ENCODE measurements at regions not wholly inside any gene's neighbourhood (a gene's known extent, or its start where the extent isn't known, plus 50 kb on each side); places are given as distances from the start of the nearest gene placed in this dataset.

- DNase-seq (ENCODE audit: low read depth, low spot score) (no peak), FAIRE-seq (no peak)
- Histone ChIP-seq H3K9me1 (ENCODE audit: control insufficient read depth, extremely low read depth, insufficient read depth, low read length) (peaks cover 3% of the 10 kb centered on the region), H3K79me2 (ENCODE audit: control insufficient read depth, insufficient read depth, low read length) (no peaks in the 10 kb centered on the region), H3K27me3 (ENCODE audit: control insufficient read depth, extremely low read depth, insufficient read depth, low read length) (no peaks in the 10 kb centered on the region), H3K9ac (ENCODE audit: control insufficient read depth, extremely low read depth, insufficient read depth, low read length) (no peak overlapping the region), H3K4me3 (ENCODE audit: control insufficient read depth in 2 of 3, extremely low read depth in 1 of 3, insufficient read depth in 2 of 3, low read depth in 1 of 3, low read length in 3 of 3) (no peak overlapping the region), H3K36me3 (ENCODE audit: control insufficient read depth in 2 of 2, extremely low read depth in 1 of 2, insufficient read depth in 2 of 2, low read length in 2 of 2) (no peaks in the 10 kb centered on the region), H3K4me2 (ENCODE audit: control insufficient read depth, extremely low read depth, insufficient read depth, low read depth, low read length) (no peak overlapping the region), H3K9me3 (ENCODE audit: control insufficient read depth, low read depth, low read length) (no peaks in the 10 kb centered on the region), H2AFZ (ENCODE audit: control insufficient read depth, low read length) (no peak overlapping the region), H3K4me1 (ENCODE audit: control insufficient read depth, extremely low read depth, insufficient read depth, low read length) (peaks cover 15% of the 10 kb centered on the region), H4K20me1 (ENCODE audit: control insufficient read depth, extremely low read depth, insufficient read depth, low read length) (no peaks in the 10 kb centered on the region), H3K27ac (ENCODE audit: control insufficient read depth, insufficient read depth, low read length) (no peak overlapping the region)
- dilution Hi-C loops (cut with MboI; ENCODE audit: extremely low pct_ligation_motif_present, low sequenced_read_pairs): no loop called here
- TF ChIP-seq EZH2 (IDR thresholded peaks at IDR 0.05; ENCODE audit: low read length): no peak
- TF ChIP-seq CTCF (optimal IDR thresholded peaks at IDR 0.05 in 1 of 3, IDR thresholded peaks at IDR 0.05 in 1 of 3, conservative IDR thresholded peaks at IDR 0.05 in 1 of 3; ENCODE audit: extremely low read depth in 1 of 3, insufficient read depth in 2 of 3, low read length in 3 of 3): no peak
Measured at GRCh38 chr1:59152511-59152910, 144.4 kb upstream of the FGGY start.

GRCh38 chr1:59154401-59154800, 142.5 kb upstream of the FGGY start:
- Histone ChIP-seq H3K4me3 (ENCODE audit: control insufficient read depth in 2 of 3, extremely low read depth in 1 of 3, insufficient read depth in 2 of 3, low read depth in 1 of 3, low read length in 3 of 3) (no peak overlapping the region), H3K36me3 (ENCODE audit: control insufficient read depth in 2 of 2, extremely low read depth in 1 of 2, insufficient read depth in 2 of 2, low read length in 2 of 2) (no peaks in the 10 kb centered on the region), H3K9me3 (ENCODE audit: control insufficient read depth, low read depth, low read length) (no peaks in the 10 kb centered on the region), H2AFZ (ENCODE audit: control insufficient read depth, low read length) (no peak overlapping the region), H4K20me1 (ENCODE audit: control insufficient read depth, extremely low read depth, insufficient read depth, low read length) (no peaks in the 10 kb centered on the region), H3K27ac (ENCODE audit: control insufficient read depth, insufficient read depth, low read length) (no peak overlapping the region), H3K9me1 (ENCODE audit: control insufficient read depth, extremely low read depth, insufficient read depth, low read length) (peaks cover 3% of the 10 kb centered on the region), H3K4me2 (ENCODE audit: control insufficient read depth, extremely low read depth, insufficient read depth, low read depth, low read length) (no peak overlapping the region), H3K9ac (ENCODE audit: control insufficient read depth, extremely low read depth, insufficient read depth, low read length) (no peak overlapping the region), H3K4me1 (ENCODE audit: control insufficient read depth, extremely low read depth, insufficient read depth, low read length) (peaks cover 15% of the 10 kb centered on the region), H3K27me3 (ENCODE audit: control insufficient read depth, extremely low read depth, insufficient read depth, low read length) (no peaks in the 10 kb centered on the region), H3K79me2 (ENCODE audit: control insufficient read depth, insufficient read depth, low read length) (no peaks in the 10 kb centered on the region)
- DNase-seq (ENCODE audit: low read depth, low spot score) (no peak), FAIRE-seq (no peak)
- no peak for TF ChIP-seq EZH2 (IDR thresholded peaks at IDR 0.05; ENCODE audit: low read length)
- no peak for TF ChIP-seq CTCF (optimal IDR thresholded peaks at IDR 0.05 in 1 of 3, IDR thresholded peaks at IDR 0.05 in 1 of 3, conservative IDR thresholded peaks at IDR 0.05 in 1 of 3; ENCODE audit: extremely low read depth in 1 of 3, insufficient read depth in 2 of 3, low read length in 3 of 3)
- dilution Hi-C loops (cut with MboI; ENCODE audit: extremely low pct_ligation_motif_present, low sequenced_read_pairs): no loop called here
